A549 (cell line): ENCODE measurements at regions not wholly inside any gene's neighbourhood (a gene's known extent, or its start where the extent isn't known, plus 50 kb on each side); places are given as distances from the start of the nearest gene placed in this dataset.

ENCODE experiments used
- CTCF ChIP-seq: fragments of >200 bp; sonication (Bioruptor Twin); formaldehyde crosslinking; IDR thresholded peaks from 3 replicates; pipeline ENCODE4 v1.5.1; 2016
- GATA3 ChIP-seq: IDR thresholded peaks from 2 replicates; pipeline ENCODE4 v1.6.1; 2012; ENCODE audit warnings: borderline replicate concordance
- MYC ChIP-seq: IDR thresholded peaks from 2 replicates; pipeline ENCODE4 v1.6.1; 2012; ENCODE audit warnings: mild to moderate bottlenecking, inconsistent platforms, low read length, improper control_type of control experiment, borderline replicate concordance
- NR3C1 ChIP-seq: fragments of >200 bp; sonication (Bioruptor Twin); formaldehyde crosslinking; IDR thresholded peaks from 3 replicates; pipeline ENCODE4 v1.6.1; 2017
- POLR2A ChIP-seq: IDR thresholded peaks from 2 replicates; pipeline ENCODE4 v1.6.1; 2012; ENCODE audit warnings: mild to moderate bottlenecking, low read length
- RAD21 ChIP-seq, 2 experiments: fragments of >200 bp in 1 of 2; sonication (Bioruptor Twin) in 1 of 2; formaldehyde crosslinking in 1 of 2; IDR thresholded peaks in 1 of 2; conservative IDR thresholded peaks in 1 of 2; 2 replicates in 1 of 2; 3 replicates in 1 of 2; pipeline ENCODE4 v1.6.1; 2012 to 2018; ENCODE audit warnings: inconsistent platforms in 1 of 2
- RCOR1 ChIP-seq: fragments of 150-350 bp; IDR thresholded peaks from 2 replicates; pipeline ENCODE4 v1.6.1; 2014; ENCODE audit warnings: antibody characterized with exemption, low read length, low read depth
- TF ChIP-seq, protein P1 (sequence below): fragments of 200-600 bp; sonication (generic); IDR thresholded peaks from 2 replicates; pipeline ENCODE4 v1.6.1; 2016; ENCODE audit warnings: antibody characterized with exemption, mild to moderate bottlenecking, moderate library complexity
- TF ChIP-seq, protein P2 (sequence below): IDR thresholded peaks from 2 replicates; pipeline ENCODE4 v1.6.1; 2012
- TF ChIP-seq, protein P3 (sequence below): IDR thresholded peaks from 2 replicates; pipeline ENCODE4 v1.6.1; 2012

DNA sequence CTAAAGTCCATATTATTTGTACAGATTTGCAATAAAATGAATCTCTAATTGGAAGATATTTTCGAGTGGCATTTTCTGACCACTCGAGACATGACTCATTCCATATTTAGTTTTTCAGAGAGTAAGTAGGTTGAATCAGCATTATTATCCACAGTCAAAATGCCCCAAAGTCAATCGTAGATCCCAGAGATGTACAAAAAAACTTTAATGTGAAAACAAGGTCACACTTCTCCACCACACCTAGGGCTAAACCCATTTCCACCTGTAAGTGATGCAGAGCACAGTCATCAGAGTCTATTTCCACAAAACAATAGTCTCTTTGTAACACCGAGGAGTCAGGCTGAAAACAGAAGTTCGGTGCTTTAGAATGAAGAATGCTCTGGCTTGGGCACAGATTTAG, 117.1 kb upstream of the TENM3 start:
- TF ChIP-seq POLR2A: no peak
- TF ChIP-seq, protein P1, sequence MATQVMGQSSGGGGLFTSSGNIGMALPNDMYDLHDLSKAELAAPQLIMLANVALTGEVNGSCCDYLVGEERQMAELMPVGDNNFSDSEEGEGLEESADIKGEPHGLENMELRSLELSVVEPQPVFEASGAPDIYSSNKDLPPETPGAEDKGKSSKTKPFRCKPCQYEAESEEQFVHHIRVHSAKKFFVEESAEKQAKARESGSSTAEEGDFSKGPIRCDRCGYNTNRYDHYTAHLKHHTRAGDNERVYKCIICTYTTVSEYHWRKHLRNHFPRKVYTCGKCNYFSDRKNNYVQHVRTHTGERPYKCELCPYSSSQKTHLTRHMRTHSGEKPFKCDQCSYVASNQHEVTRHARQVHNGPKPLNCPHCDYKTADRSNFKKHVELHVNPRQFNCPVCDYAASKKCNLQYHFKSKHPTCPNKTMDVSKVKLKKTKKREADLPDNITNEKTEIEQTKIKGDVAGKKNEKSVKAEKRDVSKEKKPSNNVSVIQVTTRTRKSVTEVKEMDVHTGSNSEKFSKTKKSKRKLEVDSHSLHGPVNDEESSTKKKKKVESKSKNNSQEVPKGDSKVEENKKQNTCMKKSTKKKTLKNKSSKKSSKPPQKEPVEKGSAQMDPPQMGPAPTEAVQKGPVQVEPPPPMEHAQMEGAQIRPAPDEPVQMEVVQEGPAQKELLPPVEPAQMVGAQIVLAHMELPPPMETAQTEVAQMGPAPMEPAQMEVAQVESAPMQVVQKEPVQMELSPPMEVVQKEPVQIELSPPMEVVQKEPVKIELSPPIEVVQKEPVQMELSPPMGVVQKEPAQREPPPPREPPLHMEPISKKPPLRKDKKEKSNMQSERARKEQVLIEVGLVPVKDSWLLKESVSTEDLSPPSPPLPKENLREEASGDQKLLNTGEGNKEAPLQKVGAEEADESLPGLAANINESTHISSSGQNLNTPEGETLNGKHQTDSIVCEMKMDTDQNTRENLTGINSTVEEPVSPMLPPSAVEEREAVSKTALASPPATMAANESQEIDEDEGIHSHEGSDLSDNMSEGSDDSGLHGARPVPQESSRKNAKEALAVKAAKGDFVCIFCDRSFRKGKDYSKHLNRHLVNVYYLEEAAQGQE: no peak
- TF ChIP-seq RCOR1: no peak
- TF ChIP-seq, protein P2, sequence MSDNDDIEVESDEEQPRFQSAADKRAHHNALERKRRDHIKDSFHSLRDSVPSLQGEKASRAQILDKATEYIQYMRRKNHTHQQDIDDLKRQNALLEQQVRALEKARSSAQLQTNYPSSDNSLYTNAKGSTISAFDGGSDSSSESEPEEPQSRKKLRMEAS: no peak
- TF ChIP-seq, protein P3, sequence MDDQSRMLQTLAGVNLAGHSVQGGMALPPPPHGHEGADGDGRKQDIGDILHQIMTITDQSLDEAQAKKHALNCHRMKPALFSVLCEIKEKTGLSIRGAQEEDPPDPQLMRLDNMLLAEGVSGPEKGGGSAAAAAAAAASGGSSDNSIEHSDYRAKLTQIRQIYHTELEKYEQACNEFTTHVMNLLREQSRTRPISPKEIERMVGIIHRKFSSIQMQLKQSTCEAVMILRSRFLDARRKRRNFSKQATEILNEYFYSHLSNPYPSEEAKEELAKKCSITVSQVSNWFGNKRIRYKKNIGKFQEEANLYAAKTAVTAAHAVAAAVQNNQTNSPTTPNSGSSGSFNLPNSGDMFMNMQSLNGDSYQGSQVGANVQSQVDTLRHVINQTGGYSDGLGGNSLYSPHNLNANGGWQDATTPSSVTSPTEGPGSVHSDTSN: no peak
- no peak for TF ChIP-seq CTCF
- TF ChIP-seq RAD21 (conservative IDR thresholded peaks at IDR 0.05 in 1 of 2, IDR thresholded peaks at IDR 0.05 in 1 of 2): no peak
- TF ChIP-seq GATA3: no peak
- no peak for TF ChIP-seq MYC
- no peak for TF ChIP-seq NR3C1
